OCI-LY3 (cell line): ENCODE measurements at regions not wholly inside any gene's neighbourhood (a gene's known extent, or its start where the extent isn't known, plus 50 kb on each side); places are given as distances from the start of the nearest gene placed in this dataset.

ENCODE experiments used
- H2AFZ ChIP-seq: fragments of 200-600, 300-600 bp; shearing (Covaris generic); 2 replicates; pipeline ENCODE4 v1.6.0; 2014; ENCODE audit warnings: antibody characterized with exemption, low read depth, low read length
- H3K27ac ChIP-seq: fragments of 200-600, 300-600 bp; sonication (generic); 2 replicates; pipeline ENCODE4 v1.5.1; 2014; ENCODE audit warnings: mild to moderate bottlenecking, low read length, moderate library complexity, mixed read lengths
- H3K27me3 ChIP-seq: fragments of 200-600, 300-600 bp; sonication (generic); 2 replicates; pipeline ENCODE4 v1.6.1; 2014; ENCODE audit warnings: low read depth, low read length, mixed read lengths
- H3K36me3 ChIP-seq: fragments of 200-600, 300-600 bp; sonication (generic); replicated peaks from 2 replicates; pipeline ENCODE3; 2014; ENCODE audit warnings: low read depth, low read length, mixed read lengths
- H3K4me1 ChIP-seq: fragments of 300-600, 200-600 bp; sonication (generic); 2 replicates; pipeline ENCODE4 v1.6.1; 2014; ENCODE audit warnings: low read length, mixed read lengths
- H3K4me2 ChIP-seq: fragments of 200-600, 300-600 bp; sonication (generic); 2 replicates; pipeline ENCODE4 v1.6.1; 2014; ENCODE audit warnings: low read length, mixed read lengths
- H3K4me3 ChIP-seq: fragments of 300-600, 200-600 bp; sonication (generic); 2 replicates; pipeline ENCODE4 v1.5.1; 2014; ENCODE audit warnings: antibody characterized with exemption, mild to moderate bottlenecking, low read length, moderate library complexity
- H3K79me2 ChIP-seq: fragments of 300-600, 200-600 bp; shearing (Covaris generic); 2 replicates; pipeline ENCODE4 v1.6.1; 2014; ENCODE audit warnings: mild to moderate bottlenecking, low read length, mixed read lengths
- H3K9ac ChIP-seq: fragments of 300-600, 200-600 bp; shearing (Covaris generic); 2 replicates; pipeline ENCODE4 v1.6.0; 2014; ENCODE audit warnings: mild to moderate bottlenecking, low read length, moderate library complexity
- H3K9me3 ChIP-seq: fragments of 200-600, 300-600 bp; shearing (Covaris generic); 2 replicates; pipeline ENCODE4 v1.6.1; 2014; ENCODE audit warnings: low read length, mixed read lengths; ENCODE audit not compliant: insufficient read depth
- H4K20me1 ChIP-seq: fragments of 200-600, 300-600 bp; sonication (generic); 2 replicates; pipeline ENCODE4 v1.6.1; 2016; ENCODE audit warnings: low read length, mixed read lengths; ENCODE audit not compliant: insufficient read depth
- EZH2phosphoT487 ChIP-seq: fragments of 200-600 bp; shearing (Covaris generic); IDR thresholded peaks from 2 replicates; pipeline ENCODE4 v1.6.1; 2018; ENCODE audit warnings: antibody characterized with exemption, mixed run types, low read depth
- TF ChIP-seq, protein P1 (sequence below): fragments of 200-600, 300-600 bp; sonication (generic); IDR thresholded peaks from 2 replicates; pipeline ENCODE4 v1.5.1; 2014; ENCODE audit warnings: antibody characterized with exemption, low read length, low read depth

DNA sequence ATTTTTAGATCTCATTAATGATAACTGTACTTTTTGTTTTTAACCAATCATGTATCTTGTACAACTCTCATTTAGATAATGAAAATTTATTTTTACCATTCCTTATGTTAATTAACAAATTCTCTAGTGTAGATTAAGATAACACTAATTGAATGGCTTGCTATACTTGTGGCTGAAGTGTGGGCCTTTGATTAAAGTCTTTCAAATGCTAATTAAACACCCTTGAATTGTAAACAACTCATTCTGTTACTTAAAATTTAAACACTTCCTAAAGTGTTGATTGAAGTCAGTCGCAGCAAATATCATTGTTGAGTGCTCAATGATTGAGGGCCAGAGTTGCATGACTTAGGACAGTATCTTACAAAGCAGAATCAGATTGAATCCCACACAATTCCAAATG is 109.8 kb upstream of the GULP1 start:
- Histone ChIP-seq H2AFZ (no peak overlapping the region), H3K4me3 (no peak overlapping the region), H3K9me3 (no peaks in the 10 kb centered on the region), H3K9ac (no peak overlapping the region), H3K27ac (no peak overlapping the region), H4K20me1 (no peaks in the 10 kb centered on the region), H3K27me3 (no peaks in the 10 kb centered on the region), H3K4me1 (peaks cover 14% of the 10 kb centered on the region), H3K4me2 (no peak overlapping the region), H3K79me2 (no peaks in the 10 kb centered on the region), H3K36me3 (peaks cover 3% of the 10 kb centered on the region)
- TF ChIP-seq, protein P1, sequence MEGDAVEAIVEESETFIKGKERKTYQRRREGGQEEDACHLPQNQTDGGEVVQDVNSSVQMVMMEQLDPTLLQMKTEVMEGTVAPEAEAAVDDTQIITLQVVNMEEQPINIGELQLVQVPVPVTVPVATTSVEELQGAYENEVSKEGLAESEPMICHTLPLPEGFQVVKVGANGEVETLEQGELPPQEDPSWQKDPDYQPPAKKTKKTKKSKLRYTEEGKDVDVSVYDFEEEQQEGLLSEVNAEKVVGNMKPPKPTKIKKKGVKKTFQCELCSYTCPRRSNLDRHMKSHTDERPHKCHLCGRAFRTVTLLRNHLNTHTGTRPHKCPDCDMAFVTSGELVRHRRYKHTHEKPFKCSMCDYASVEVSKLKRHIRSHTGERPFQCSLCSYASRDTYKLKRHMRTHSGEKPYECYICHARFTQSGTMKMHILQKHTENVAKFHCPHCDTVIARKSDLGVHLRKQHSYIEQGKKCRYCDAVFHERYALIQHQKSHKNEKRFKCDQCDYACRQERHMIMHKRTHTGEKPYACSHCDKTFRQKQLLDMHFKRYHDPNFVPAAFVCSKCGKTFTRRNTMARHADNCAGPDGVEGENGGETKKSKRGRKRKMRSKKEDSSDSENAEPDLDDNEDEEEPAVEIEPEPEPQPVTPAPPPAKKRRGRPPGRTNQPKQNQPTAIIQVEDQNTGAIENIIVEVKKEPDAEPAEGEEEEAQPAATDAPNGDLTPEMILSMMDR = no peak
- no peak for TF ChIP-seq EZH2phosphoT487

DNA sequence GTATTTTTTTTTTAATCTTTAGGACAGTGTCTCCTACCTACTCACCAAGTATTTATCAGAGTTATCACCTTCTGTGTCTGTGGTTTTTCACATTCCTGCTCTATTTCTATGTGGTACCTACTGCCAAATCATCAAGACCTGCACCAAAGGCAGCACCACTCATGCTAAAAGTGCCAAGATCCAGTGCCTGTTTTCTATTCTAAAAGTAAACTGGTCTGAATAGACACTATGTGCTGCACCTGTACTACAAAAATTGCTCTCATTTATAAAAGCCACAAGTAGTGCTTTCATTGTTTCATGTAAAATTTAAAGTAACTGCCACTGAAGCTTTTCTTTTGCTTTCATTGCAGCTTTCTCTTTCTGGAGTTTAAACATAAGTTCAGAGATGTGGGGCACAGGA is 103.9 kb upstream of the GULP1 start:
- Histone ChIP-seq H3K27ac (no peak overlapping the region), H3K79me2 (no peaks in the 10 kb centered on the region), H2AFZ (no peak overlapping the region), H3K27me3 (no peaks in the 10 kb centered on the region), H3K9me3 (no peaks in the 10 kb centered on the region), H3K9ac (no peak overlapping the region), H3K4me3 (no peak overlapping the region), H3K4me1 (no peaks in the 10 kb centered on the region), H3K4me2 (no peak overlapping the region), H3K36me3 (no peaks in the 10 kb centered on the region), H4K20me1 (no peaks in the 10 kb centered on the region)
- no peak for TF ChIP-seq EZH2phosphoT487
- TF ChIP-seq, protein P1 = no peak

DNA sequence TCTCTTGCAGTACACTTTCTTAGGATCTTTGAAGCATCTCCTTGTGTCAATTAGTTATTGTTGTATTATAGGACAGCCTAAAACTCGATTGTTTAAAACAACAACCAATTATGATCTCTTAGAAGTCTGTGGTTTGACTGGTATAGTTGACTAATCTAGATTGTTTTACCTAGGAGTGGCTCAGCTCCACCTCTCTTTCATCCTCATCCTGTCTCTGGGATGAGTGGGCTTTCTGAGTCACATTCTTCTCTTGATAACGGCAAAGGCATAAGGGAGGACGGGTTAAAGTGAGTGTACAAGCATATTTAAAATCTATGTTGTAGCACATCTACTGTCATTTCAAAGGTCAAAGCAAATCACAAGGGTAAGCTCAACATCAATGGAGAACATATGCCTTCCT is 102.3 kb upstream of the GULP1 start:
- H3K4me3 ChIP-seq = no peak overlapping the region
- no peaks in the 10 kb centered on the region for H3K36me3 ChIP-seq
- H3K9ac ChIP-seq = no peak overlapping the region
- no peaks in the 10 kb centered on the region for H4K20me1 ChIP-seq
- H3K79me2 ChIP-seq = no peaks in the 10 kb centered on the region
- no peaks in the 10 kb centered on the region for H3K27me3 ChIP-seq
- H3K4me2 ChIP-seq = no peak overlapping the region
- TF ChIP-seq EZH2phosphoT487 = no peak
- TF ChIP-seq, protein P1 = no peak
- H3K27ac ChIP-seq = no peak overlapping the region
- H3K4me1 ChIP-seq = no peaks in the 10 kb centered on the region
- no peak overlapping the region for H2AFZ ChIP-seq
- no peaks in the 10 kb centered on the region for H3K9me3 ChIP-seq

DNA sequence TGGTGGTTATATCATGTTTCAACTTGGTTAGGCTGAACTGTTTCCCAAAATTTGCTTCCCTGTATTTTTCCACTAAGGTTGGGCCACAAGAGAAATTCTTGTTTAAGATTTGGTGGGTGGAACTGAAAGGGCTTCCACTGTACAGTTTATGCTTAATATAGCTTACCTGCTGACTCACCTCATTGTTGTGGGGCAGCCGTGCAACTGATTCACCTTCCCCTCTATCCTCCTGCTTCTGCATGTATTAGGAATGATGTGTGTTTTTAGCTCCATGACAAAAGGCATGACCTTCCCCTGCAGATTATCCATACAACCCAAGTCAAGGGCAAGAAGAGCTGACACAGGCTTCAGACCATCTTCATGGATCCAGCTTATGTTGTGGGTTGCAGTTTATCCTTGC is 98.4 kb upstream of the GULP1 start:
- H4K20me1 ChIP-seq = no peaks in the 10 kb centered on the region
- no peaks in the 10 kb centered on the region for H3K79me2 ChIP-seq
- no peak overlapping the region for H2AFZ ChIP-seq
- no peak overlapping the region for H3K27ac ChIP-seq
- no peak overlapping the region for H3K4me2 ChIP-seq
- H3K9me3 ChIP-seq = no peaks in the 10 kb centered on the region
- H3K27me3 ChIP-seq = no peaks in the 10 kb centered on the region
- H3K9ac ChIP-seq = no peak overlapping the region
- H3K4me3 ChIP-seq = no peak overlapping the region
- no peaks in the 10 kb centered on the region for H3K36me3 ChIP-seq
- no peak for TF ChIP-seq EZH2phosphoT487
- TF ChIP-seq, protein P1 = no peak
- H3K4me1 ChIP-seq = no peaks in the 10 kb centered on the region
